ENCODE measurements at regions not wholly inside any gene's neighbourhood (a gene's known extent, or its start where the extent isn't known, plus 50 kb on each side); places are given as distances from the start of the nearest gene placed in this dataset.

- TF ChIP-seq CTCF (IDR thresholded peaks at IDR 0.05 in 2 of 3, conservative IDR thresholded peaks at IDR 0.05 in 1 of 3; ENCODE audit: borderline replicate concordance in 1 of 3, insufficient read depth in 1 of 3, low read depth in 2 of 3, low read length in 2 of 3) (no peak), SIN3A (IDR thresholded peaks at IDR 0.05; ENCODE audit: low read depth) (no peak), ATF3 (IDR thresholded peaks at IDR 0.05) (no peak), EZH2phosphoT487 (IDR thresholded peaks at IDR 0.05; ENCODE audit: borderline replicate concordance) (no peak), REST (IDR thresholded peaks at IDR 0.05; ENCODE audit: low read depth) (no peak), YY1 (IDR thresholded peaks at IDR 0.05; ENCODE audit: extremely low read depth, insufficient replicate concordance, low read depth, low read length) (no peak), POLR2AphosphoS5 (IDR thresholded peaks at IDR 0.05; ENCODE audit: low read depth, low read length) (no peak), ELF1 (IDR thresholded peaks at IDR 0.05; ENCODE audit: borderline replicate concordance, low read depth) (no peak)
Measured at GRCh38 chr7:22564511-22565045, 64.6 kb upstream of the STEAP1B start.

Measured in HCT116 (cell line).